GM21723 (cell line): ENCODE measurements at regions not wholly inside any gene's neighbourhood (a gene's known extent, or its start where the extent isn't known, plus 50 kb on each side); places are given as distances from the start of the nearest gene placed in this dataset.
"Not testable (repeated sequence)": the region's sequence is repeated elsewhere in the genome, so short reads cannot be mapped to it uniquely, and the experiment has no call there.

Source experiments
- ATAC-seq: cut with Tn5 transposase; IDR thresholded peaks from one replicate; pipeline ENCODE4 v1.9.1; 2021; ENCODE audit warnings: mild to moderate bottlenecking, moderate library complexity; ENCODE audit not compliant: unreplicated experiment

DNA sequence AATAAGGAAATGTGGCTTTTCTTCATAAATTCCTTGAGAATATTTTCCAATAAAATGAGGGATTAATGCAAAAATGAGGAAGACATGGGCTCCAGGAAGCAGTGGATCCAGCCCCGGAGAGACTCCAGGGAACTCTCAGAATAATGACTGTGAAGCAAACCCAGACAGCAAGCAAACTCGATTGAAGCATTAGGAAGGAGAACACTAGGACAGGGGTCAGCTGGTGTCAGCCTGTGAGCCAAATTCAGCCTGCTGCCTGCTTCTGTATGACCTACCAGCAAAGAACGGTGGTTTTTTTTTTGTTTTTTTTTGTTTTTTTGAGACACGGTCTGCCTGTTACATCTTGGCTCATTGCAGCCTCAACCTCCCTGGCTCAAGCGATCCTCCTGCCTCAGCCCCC is 133.9 kb upstream of the FOXN2 start:
- ATAC-seq = no peak

DNA sequence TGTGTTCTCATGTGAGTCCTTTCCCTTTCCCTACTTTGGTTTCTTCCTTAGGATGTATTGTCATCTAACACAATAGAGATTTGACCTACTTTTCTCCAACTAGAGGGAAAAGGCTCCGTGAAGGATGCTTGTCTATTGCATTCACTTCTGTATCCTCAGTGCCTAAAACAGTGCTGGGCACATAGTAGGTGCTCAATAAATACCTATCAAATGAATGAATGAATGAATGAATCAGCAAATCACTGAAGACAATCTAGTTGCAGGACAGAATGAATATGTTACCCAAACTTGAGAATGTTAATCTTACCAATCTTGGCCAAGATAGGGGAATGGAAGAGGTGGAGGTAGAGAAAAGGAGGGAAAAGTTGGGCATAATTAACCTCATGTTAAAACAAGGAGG is 131.2 kb upstream of the FOXN2 start:
- no peak for ATAC-seq

DNA sequence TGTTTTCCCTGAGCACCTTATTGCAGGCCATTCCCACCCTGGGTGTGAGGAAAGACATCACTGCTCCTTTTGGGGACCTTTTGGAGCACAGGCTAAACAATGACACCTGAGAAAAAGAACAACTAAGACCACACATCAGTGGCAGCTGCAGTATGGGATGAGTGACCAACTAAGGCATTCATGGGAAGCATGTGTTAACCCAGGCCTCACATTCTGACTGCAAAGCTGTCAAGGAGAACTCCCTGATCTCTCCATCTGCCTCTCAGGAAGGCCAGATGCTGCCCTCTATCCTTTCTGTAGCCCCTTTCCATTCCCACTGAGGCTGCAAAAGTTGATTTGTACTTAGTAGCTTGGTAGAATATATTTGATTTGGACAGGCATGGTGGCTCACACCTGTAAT is 130.5 kb upstream of the FOXN2 start:
- ATAC-seq = no peak

DNA sequence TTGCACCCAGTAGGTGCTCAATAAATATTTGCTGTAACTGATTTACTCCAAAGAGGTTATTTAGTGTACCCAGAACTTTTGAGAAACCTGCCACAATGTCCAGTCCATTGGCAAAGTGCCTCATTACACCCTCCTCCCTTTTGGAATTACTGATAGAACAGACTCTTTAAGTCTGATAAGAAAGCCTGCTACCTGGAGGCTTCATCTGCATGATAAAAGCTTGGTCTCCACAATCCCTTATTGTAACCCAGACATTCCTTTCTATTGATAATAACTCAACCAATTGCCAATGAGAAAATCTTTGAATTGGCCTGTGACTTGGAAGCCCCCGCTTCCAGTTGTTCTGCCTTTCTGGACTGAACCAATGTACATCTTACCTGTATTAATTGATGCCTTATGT is 127.0 kb upstream of the FOXN2 start:
- ATAC-seq = no peak

DNA sequence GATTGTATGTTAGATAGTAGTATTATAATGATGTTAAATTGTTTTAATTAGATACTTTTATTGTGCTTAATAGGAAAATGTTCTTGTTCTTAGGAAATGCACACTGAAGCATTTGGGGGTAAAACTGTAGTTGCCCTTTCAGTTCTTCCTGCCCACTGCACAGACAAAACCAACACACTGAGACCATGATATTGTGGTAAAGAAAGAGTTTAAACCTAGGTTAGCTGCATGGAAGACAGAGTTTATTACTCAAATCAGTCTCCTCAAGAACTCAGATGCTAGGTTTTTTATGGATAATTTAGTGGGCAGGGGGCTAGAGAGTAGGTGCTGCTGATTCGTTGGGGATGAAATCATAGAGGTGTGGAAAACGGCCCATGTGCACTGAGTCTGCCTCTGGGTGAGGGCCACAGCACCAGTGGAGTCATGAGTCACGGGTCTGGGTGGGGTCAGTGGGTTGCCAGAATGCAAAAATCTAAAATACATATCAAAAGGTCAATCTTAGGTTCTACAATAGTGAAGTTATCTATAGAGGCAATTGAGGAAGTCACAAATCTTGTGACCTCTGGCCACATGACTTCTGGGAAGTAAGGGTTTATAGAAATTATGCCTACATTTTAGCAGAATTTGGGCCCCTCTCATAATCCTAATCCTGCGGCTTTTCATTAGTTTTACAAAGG is 124.8 kb upstream of the FOXN2 start:
- ATAC-seq = no peak

DNA sequence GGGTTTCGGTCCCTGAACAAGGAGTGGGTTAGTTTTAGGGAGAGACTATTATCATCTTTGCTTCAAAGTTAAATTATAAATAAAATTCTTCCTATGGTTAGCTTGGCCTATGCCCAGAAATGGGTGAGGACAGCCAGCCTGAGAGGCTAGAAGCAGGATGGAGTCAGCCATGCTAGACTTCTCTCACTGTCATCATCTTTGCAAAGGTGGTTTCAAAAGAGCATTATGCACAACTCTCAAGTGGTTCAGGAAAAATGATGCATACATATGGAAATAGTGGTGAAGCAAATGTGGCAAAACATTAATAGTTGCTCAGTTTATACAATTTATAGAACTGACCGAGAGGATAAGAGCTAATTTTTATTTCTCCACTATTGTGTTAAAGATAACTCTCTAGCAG is 124.3 kb upstream of the FOXN2 start:
- no peak for ATAC-seq

DNA sequence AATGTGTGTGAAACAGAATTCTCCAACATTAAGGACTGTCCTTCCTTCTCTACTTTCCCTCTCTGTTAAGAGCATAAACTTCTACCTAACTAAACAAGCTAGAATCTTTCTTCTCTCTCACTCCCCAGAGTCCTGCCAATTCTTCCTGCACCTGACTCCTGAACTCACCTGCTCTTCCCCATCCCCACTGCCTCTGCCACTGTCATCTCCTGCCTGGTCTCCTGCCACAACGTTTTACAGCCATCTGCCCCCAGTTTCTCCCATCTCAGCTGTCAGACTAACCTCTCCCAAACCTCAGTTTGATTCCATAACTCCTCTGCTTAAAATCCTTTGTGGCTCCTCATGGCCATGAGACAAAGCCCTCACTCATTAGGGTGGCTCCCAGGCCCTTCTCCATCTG is 119.8 kb upstream of the FOXN2 start:
- ATAC-seq = no peak

DNA sequence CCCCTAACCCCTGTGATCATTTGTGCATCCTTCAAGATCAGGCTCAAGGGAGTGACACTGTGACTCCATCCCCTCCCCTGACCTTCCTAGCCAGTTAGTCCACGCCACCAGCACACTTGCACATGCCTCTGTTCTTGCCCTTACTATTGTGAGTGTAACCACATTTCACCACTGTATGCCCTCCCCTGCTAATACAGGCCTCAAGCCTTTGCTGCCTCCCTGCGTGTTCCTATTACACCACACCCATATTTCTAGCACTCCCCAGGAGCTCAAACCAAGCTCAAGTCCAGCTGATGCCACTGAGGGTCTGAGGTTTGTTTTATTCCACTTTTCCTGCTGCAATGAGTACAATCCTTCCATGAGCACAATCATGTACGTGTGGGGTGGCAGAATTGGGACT is 119.3 kb upstream of the FOXN2 start:
- no peak for ATAC-seq

DNA sequence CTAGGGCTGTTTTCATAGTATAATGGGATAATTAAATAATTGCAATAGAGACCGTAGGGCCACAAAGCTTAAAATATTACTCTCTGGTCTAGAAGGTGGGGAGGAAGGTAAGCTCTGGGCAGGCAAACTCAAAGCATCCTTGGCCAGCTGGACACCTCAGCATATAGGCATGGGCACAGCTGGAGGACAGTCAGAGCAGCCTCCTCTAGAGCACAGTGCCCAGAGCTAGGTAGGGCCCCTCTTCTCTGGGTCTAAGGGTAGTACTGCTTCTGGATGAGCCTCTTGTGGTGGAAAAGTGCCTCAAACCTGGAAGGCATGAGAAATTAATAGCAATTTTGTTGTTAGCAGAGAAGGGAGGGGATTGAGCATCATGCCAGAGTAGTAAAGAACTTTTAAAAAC is 116.9 kb upstream of the FOXN2 start:
- ATAC-seq = no peak

DNA sequence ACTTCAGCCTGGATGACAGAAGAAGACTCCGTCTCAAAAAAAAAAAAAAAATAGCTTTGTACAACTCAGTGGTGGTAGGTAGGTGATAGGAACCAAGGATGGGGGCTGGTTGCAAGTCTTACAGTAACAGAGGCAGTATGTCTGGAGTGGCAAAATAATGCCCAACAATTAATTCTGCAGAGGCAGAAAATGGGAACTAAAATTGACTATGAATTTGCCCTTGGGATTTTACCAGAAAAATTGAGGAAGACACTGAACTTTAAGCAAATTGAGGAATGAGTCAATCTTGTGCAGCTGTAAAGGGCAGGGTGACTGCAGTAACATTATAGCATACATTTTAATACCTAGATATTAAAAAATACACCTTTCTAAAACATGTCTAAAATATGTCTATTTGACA is 116.1 kb upstream of the FOXN2 start:
- no peak for ATAC-seq

DNA sequence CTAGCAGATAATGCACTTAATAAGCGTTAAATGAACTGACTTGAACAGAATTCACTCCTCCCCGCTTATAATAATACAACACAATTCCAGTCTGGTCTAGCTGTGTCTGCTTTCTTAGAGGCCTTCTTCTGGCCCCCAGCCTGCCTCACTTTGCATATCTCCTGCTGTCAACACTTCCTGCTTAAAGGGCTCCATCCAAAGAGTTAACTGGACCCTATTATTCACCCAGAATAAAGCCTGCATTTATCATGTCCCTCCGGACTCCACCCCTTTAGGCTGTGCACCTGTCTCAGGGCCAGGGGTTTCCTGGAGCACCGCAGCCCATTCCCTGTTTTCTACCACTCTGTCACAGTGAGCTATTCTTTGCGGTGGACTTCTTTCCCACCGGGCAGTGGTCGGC is 115.4 kb upstream of the FOXN2 start:
- ATAC-seq = no peak

DNA sequence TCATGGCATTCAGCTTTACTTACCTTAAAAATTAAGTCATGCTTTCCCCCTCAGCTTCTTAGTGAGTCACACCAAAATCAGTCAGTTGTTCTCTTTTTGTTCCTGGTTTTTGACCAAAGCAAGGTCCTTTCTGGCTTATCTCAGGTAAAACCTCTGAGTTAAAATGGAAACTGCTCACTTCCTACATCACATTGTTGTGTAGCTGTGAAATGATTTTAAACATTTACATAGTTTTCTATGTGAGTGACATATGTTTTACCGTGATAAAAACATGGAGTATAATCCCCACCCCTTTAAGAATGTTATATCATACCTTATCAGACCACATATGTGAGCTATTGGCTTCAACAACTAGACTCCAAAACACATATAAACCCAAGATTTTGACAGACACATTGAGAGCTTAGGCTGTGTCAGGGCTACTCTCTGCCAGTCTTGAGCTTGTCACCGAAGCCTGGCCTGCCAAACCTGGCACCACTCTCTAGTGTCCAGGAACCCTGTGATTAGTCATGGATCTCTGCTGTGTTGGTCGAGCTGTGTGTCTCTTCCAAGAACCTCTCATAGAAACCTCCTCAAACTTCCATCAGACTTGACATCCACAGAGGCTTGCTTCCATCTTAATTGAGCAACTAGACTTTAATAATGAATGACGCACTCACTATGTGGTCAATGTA is 113.7 kb upstream of the FOXN2 start:
- ATAC-seq = peak; percentile 71

DNA sequence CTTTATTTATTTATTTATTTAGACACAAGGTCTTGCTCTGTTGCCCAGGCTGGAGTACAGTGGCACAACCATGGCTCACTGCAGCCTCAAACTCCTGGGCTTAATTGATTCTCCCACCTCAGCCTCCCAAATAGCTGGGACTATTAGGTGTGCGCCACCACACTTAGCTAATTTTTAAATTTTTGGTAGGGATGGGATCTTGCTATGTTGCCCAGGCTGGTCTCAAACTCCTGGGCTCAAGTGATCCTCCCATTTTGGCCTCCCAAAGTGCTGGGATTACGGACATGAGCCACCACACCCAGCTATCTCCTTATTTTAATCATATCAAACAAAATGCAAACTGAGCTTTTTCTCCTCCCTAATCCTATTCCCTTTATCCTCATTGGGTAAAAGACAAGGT is 113.0 kb upstream of the FOXN2 start:
- not testable (repeated sequence) for ATAC-seq

DNA sequence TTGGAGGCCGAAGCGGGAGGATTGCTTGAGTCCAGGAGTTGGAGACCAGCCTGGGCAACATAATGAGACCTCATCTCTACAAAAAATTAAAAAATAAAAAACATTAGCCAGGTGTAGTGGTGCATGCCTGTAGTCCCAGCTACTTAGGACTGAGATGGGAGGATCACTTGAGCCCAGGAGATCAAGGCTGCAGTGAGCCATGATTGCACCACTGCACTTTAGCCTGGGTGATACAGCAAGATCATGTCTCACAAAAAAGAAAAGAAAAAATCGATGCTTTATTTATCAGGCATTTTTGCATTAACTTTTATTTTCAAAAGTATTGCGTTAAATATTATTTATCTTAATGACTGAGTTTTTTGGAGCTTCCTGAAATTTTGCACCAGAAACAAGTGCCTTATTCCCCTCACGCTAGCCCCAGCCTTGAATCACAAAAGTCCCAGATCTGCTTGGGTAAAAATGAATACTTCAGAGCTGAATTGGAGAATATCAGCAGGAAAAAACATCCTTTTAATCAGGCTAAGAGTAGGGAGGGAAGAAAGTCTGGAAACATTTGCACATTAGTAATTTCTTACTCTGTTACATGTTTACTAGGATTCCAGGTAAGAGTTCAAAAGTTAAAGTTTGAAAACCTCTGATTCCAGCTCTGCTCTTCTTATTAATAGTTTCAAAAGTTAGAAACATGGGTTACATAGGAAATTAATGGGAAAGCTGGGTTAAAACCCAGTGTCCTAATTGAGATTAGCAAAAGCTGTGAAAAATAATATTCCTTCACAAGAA is 111.4 kb upstream of the FOXN2 start:
- ATAC-seq = no peak

DNA sequence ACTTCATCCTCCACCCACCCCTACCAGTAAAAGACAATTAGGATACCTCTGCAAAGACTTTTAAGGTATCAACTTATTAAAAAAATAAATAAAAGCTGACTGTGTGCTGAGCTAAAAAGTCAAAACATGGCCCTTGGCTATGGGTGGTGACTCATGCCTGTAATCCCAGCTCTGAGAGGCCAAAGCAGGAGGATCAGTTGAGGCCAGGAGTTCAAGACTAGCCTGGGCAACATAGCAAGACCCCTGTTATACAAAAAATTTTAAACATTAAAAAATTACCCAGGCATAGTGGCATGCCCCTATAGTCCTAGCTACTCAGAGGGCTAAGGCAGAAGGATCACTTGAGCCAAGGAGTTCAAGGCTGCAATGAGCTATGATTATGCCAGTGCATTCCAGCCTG is 110.8 kb upstream of the FOXN2 start:
- ATAC-seq = no peak

DNA sequence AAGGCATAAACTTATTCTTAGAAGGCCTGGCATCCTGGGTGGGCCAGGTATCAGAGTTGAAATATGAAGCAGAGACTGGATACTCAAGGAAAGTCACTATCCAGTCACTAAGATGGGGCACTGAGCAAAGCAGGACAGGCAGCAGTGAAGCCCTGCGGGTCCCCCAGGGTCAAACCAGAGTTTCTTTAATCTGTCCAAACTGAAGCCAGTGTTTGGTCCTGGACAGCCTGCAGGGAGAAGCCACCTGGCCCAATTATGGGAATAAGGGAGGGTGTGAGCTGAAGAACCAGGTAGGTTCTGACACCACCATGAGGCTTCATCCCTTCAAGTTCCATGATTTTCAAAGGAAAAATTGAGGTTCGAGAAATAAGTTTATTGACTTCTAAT is 109.7 kb upstream of the FOXN2 start:
- ATAC-seq = no peak

DNA sequence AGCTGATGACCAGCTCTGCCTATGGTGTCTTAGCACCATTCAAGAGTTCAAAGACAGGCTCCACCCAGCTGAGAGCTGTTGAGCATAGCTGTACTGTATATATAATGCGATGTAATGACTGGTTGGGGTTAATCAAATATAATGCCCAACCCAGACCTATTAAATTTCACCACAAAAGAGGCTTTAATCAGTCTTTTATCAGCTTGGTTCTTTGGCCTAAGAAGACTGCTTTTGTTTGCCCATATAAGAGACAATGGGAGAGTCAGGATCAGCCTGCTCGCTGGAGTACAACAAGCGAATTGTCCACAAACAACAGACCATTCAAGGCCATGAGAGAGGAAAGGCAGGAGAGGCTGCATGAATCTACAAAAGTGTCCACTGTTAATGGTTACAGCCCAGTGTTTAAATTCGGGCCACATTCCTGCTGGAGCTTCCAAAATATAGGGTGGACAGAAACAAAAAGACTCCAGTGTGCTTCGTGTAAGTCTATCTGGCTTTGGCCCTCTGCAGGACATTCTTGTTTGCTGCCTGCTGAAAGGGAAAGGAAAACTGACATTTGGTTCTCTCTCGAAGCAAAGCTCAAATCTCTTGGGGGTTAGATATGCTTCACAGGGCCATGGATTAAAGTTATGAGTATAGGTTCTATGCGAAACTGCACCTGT is 109.2 kb upstream of the FOXN2 start:
- ATAC-seq = peak; percentile 57

DNA sequence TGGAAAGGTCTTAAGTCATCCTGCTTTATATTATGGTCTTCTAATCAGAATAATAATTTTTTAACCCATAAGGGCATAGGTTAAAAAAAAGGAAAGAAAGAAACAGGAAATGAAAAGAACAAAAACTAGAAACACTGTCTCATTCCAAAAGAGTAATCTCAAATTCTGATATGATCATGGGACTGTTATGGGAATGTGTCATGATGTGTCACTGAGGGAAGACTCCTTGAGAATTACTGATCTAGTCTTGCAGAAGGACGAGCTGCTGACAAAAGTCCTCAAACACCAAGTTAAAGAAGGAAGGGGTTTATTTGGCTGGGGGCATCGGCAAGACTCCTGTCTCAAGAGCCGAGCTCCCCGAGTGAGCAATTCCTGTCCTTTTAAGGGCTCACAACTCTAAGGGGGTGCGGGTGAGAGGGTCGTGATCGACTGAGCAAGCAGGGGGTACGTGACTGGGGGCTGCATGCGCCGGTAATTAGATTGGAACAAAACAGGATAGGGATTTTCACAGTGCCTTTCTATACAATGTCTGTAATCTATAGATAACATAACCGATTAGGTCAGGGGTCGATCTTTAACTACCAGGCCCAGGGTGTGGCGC is 108.3 kb upstream of the FOXN2 start:
- not testable (repeated sequence) for ATAC-seq

DNA sequence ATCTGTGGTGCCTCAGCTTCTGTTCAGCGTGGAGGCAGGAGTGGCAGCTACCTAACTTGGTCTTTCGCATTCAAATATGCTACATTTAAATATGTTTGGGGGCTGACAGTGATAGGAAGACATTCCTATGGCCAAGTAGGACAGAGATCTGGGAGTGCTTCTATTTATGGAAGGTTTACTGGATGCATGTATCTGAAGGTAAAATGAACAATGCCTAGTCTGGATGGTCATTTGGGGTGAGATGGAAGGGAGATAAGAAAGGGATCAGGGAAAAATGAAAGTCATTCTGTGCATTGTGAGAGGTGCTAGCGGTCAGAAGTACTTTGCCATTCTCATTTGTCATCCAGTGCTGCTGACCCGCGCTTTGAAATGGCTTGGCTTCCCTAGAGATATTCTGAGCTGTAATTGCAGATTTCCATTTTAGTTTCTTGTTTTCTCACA is 107.3 kb upstream of the FOXN2 start:
- no peak for ATAC-seq

DNA sequence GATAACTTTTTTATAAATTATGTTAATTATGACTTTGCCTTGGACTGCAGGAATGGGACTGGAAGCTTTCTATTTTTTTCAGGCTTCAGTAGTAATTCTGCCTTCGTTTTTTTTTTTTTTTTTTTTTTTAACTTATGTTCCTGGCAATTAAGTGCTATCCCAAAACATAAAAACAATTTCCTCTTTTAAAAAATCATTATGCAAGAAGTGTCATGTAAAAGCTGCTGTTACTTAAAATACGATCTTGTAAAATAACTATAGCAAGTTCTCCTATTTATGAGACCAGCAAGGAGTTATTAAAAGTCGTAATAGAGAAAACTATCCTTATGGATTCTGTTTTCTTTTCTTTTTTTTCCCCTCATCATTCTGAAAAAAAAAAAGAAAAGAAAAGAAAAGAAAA is 106.6 kb upstream of the FOXN2 start:
- ATAC-seq = no peak

DNA sequence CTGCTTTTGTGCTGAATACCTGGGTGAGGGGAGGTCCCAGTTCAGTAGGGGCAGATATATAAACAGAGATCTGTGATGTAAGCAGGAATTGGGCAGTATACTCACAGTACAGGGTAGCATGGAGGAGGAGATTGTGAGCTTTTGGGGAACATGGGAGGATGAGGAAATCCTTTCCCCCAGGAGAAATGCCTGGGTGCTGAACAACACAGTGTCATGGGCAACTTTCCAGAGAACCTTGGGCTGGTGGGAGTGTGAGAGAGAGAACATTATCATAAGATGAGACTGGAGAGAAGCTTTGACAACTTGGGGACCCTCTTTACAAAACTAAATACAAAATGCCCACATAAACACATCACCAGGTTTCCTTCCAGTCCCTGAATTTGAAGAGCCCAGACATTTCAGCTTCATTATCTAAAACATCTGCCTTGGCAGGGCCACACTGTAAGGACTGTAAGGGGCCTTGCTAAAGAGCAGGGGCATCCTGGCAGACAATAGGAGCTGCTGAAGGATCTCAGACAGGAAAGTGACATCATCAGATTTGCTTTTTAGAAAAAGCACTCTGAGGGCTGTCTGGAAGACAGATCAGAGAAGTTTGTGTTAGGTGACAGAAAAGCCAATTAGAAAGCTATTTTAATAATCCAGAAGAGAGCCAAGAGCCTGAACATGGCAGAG is 105.1 kb upstream of the FOXN2 start:
- no peak for ATAC-seq
